IMR-90 (cell line): ENCODE measurements at regions not wholly inside any gene's neighbourhood (a gene's known extent, or its start where the extent isn't known, plus 50 kb on each side); places are given as distances from the start of the nearest gene placed in this dataset.

Source experiments
- ATAC-seq: fragments of 200-7000 bp; cut with Tn5 transposase; 2 replicates; pipeline ENCODE4 v1.9.1; 2020; ENCODE audit warnings: low read depth, mild to moderate bottlenecking, moderate library complexity
- BruUV-seq: library from RNA; stranded (reverse); fragments of 400-500 nt; replicated peaks from 2 replicates; lab custom pipeline; 2021; lab: Mats Ljungman, UMichigan
- CTCF ChIA-PET: fragments of 300-600 bp; formaldehyde crosslinking; extraction: SDS; loops from one replicate; lab custom pipeline; 2021; ENCODE audit warnings: antibody characterized with exemption; lab: Yijun Ruan, JAX
- POLR2A ChIA-PET: fragments of 300-600 bp; sonication (Branson Sonifier 250); formaldehyde crosslinking; loops from one replicate; lab custom pipeline; 2022; ENCODE audit warnings: antibody characterized with exemption; ENCODE audit not compliant: unreplicated experiment; lab: Charles Lee
- DNase-seq: peaks from one replicate; pipeline ENCODE4 v3.0.0; 2013
- H2AFZ ChIP-seq: replicated peaks from 2 replicates; pipeline ENCODE3; 2013; ENCODE audit warnings: low read length, mild to moderate bottlenecking; ENCODE audit not compliant: poor library complexity
- H2AK5ac ChIP-seq: 2 replicates; pipeline ENCODE4 v1.6.1; 2013; ENCODE audit warnings: low read depth, low read length, inconsistent platforms
- H2AK9ac ChIP-seq: replicated peaks from 2 replicates; pipeline ENCODE3; 2013; ENCODE audit warnings: mild to moderate bottlenecking, low read depth, low read length, moderate library complexity; ENCODE audit not compliant: poor library complexity
- H2BK120ac ChIP-seq: 2 replicates; pipeline ENCODE4 v1.6.1; 2013; ENCODE audit warnings: low read depth, low read length, inconsistent platforms
- H2BK15ac ChIP-seq: 3 replicates; pipeline ENCODE4 v1.6.1; 2013; ENCODE audit warnings: low read depth, low read length, inconsistent platforms
- H2BK20ac ChIP-seq: 2 replicates; pipeline ENCODE4 v1.6.1; 2013; ENCODE audit warnings: low read depth, mild to moderate bottlenecking, inconsistent platforms, low read length, moderate library complexity
- H2BK5ac ChIP-seq: 2 replicates; pipeline ENCODE4 v1.6.1; 2013; ENCODE audit warnings: mild to moderate bottlenecking, low read depth, low read length, inconsistent platforms; ENCODE audit not compliant: poor library complexity, severe bottlenecking
- H3K14ac ChIP-seq: replicated peaks from 2 replicates; pipeline ENCODE4 v1.6.1; 2013; ENCODE audit warnings: low read depth, low read length, inconsistent platforms
- H3K18ac ChIP-seq: 2 replicates; pipeline ENCODE4 v1.6.1; 2013; ENCODE audit warnings: low read depth, low read length, control low read depth
- H3K23ac ChIP-seq: 2 replicates; pipeline ENCODE4 v1.6.1; 2013; ENCODE audit warnings: low read depth, low read length, inconsistent platforms
- H3K27ac ChIP-seq: 2 replicates; pipeline ENCODE4 v1.5.1; 2013; ENCODE audit warnings: mild to moderate bottlenecking, control low read depth, low read length; ENCODE audit not compliant: insufficient read depth
- H3K27me3 ChIP-seq: 2 replicates; pipeline ENCODE4 v1.6.1; 2013; ENCODE audit warnings: low read length; ENCODE audit not compliant: control insufficient read depth, insufficient read depth
- H3K36me3 ChIP-seq: 2 replicates; pipeline ENCODE4 v1.6.1; 2013; ENCODE audit warnings: low read length, mixed read lengths; ENCODE audit not compliant: control insufficient read depth, insufficient read depth
- H3K4ac ChIP-seq: 2 replicates; pipeline ENCODE4 v1.6.1; 2013; ENCODE audit warnings: low read depth, low read length, inconsistent platforms
- H3K4me1 ChIP-seq: 2 replicates; pipeline ENCODE4 v1.6.1; 2013; ENCODE audit warnings: low read length, mixed read lengths; ENCODE audit not compliant: control insufficient read depth, insufficient read depth
- H3K4me2 ChIP-seq: 2 replicates; pipeline ENCODE4 v1.6.1; 2013; ENCODE audit warnings: low read depth, mild to moderate bottlenecking, control low read depth, low read length, moderate library complexity
- H3K4me3 ChIP-seq: 2 replicates; pipeline ENCODE4 v1.5.1; 2013; ENCODE audit warnings: low read depth, mild to moderate bottlenecking, control low read depth, low read length, moderate library complexity; ENCODE audit not compliant: insufficient read depth
- H3K56ac ChIP-seq: 2 replicates; pipeline ENCODE4 v1.6.1; 2013; ENCODE audit warnings: low read length, inconsistent platforms; ENCODE audit not compliant: insufficient read depth; ENCODE audit errors: extremely low read depth
- H3K79me1 ChIP-seq, 2 experiments: 2 replicates each; pipeline ENCODE4 v1.6.1; 2013; ENCODE audit warnings: low read length in 2 of 2, inconsistent platforms in 1 of 2, low read depth in 1 of 2
- H3K9ac ChIP-seq: 2 replicates; pipeline ENCODE4 v1.6.1; 2013; ENCODE audit warnings: low read depth, low read length, control low read depth
- H3K9me1 ChIP-seq: 2 replicates; pipeline ENCODE4 v1.6.1; 2013; ENCODE audit warnings: low read length, inconsistent platforms; ENCODE audit not compliant: insufficient read depth
- H3K9me3 ChIP-seq: 2 replicates; pipeline ENCODE4 v1.6.1; 2013; ENCODE audit warnings: low read length; ENCODE audit not compliant: control insufficient read depth, insufficient read depth
- H4K20me1 ChIP-seq: 2 replicates; pipeline ENCODE4 v1.6.1; 2013; ENCODE audit warnings: low read length, inconsistent platforms; ENCODE audit not compliant: insufficient read depth
- H4K5ac ChIP-seq: 2 replicates; pipeline ENCODE4 v1.6.1; 2013; ENCODE audit warnings: mild to moderate bottlenecking, low read depth, low read length, control low read depth
- H4K8ac ChIP-seq, 2 experiments: 2 replicates each; pipeline ENCODE4 v1.6.1; 2013; ENCODE audit warnings: low read depth in 2 of 2, low read length in 2 of 2, control low read depth in 1 of 2, inconsistent platforms in 1 of 2
- H4K91ac ChIP-seq: 2 replicates; pipeline ENCODE4 v1.6.1; 2013; ENCODE audit warnings: low read depth, low read length, inconsistent platforms; ENCODE audit not compliant: insufficient read depth
- BHLHE40 ChIP-seq: fragments of 150-350 bp; IDR thresholded peaks from 2 replicates; pipeline ENCODE4 v1.6.1; 2016; ENCODE audit warnings: mild to moderate bottlenecking, low read depth, low read length
- CEBPB ChIP-seq: IDR thresholded peaks from 2 replicates; pipeline ENCODE4 v1.6.1; 2012; ENCODE audit warnings: low read depth, low read length, improper control_type of control experiment
- CHD1 ChIP-seq: IDR thresholded peaks from 2 replicates; pipeline ENCODE4 v1.6.1; 2012; ENCODE audit warnings: low read depth, low read length, improper control_type of control experiment
- CTCF ChIP-seq: conservative IDR thresholded peaks from 2 replicates; pipeline ENCODE4 v1.5.1; 2012; ENCODE audit warnings: mild to moderate bottlenecking, low read depth, low read length, improper control_type of control experiment
- ELK1 ChIP-seq: fragments of 150-350 bp; IDR thresholded peaks from 2 replicates; pipeline ENCODE4 v1.6.1; 2016; ENCODE audit warnings: low read depth, mild to moderate bottlenecking, low read length, moderate library complexity, borderline replicate concordance
- FOS ChIP-seq: fragments of 150-350 bp; IDR thresholded peaks from 2 replicates; pipeline ENCODE4 v1.6.1; 2016; ENCODE audit warnings: low read depth, low read length
- MAFK ChIP-seq: IDR thresholded peaks from 2 replicates; pipeline ENCODE4 v1.6.1; 2012; ENCODE audit warnings: low read depth, low read length, improper control_type of control experiment
- MXI1 ChIP-seq: IDR thresholded peaks from 2 replicates; pipeline ENCODE4 v1.6.1; 2012; ENCODE audit warnings: low read depth, mild to moderate bottlenecking, low read length, moderate library complexity, borderline replicate concordance
- NFE2L2 ChIP-seq: fragments of 150-350 bp; IDR thresholded peaks from 2 replicates; pipeline ENCODE4 v1.6.1; 2016; ENCODE audit warnings: low read depth, mild to moderate bottlenecking, low read length
- POLR2A ChIP-seq: IDR thresholded peaks from 2 replicates; pipeline ENCODE4 v1.6.1; 2012; ENCODE audit warnings: mild to moderate bottlenecking, low read depth, low read length
- RAD21 ChIP-seq: IDR thresholded peaks from 2 replicates; pipeline ENCODE4 v1.6.1; 2012; ENCODE audit warnings: low read length, improper control_type of control experiment
- RCOR1 ChIP-seq: IDR thresholded peaks from 2 replicates; pipeline ENCODE4 v1.6.1; 2012; ENCODE audit warnings: mild to moderate bottlenecking, low read length, improper control_type of control experiment; ENCODE audit not compliant: insufficient replicate concordance
- RFX5 ChIP-seq: IDR thresholded peaks from 2 replicates; pipeline ENCODE4 v1.8.0; 2012; ENCODE audit warnings: low read depth, mild to moderate bottlenecking, low read length, moderate library complexity
- SMC3 ChIP-seq: fragments of 150-350 bp; IDR thresholded peaks from 2 replicates; pipeline ENCODE4 v1.6.1; 2016; ENCODE audit warnings: low read depth, mild to moderate bottlenecking, antibody characterized with exemption, low read length, moderate library complexity
- USF2 ChIP-seq: fragments of 150-350 bp; IDR thresholded peaks from 2 replicates; pipeline ENCODE4 v1.6.1; 2017; ENCODE audit warnings: mild to moderate bottlenecking, antibody characterized with exemption, low read length, low read depth
- whole genome bisulfite sequencing, 2 experiments: methylation state at CpG; one replicate each; pipeline versions ENCODE4 v1.1.5 to v1.1.7; 2013; ENCODE audit warnings: missing lambda C conversion rate in 2 of 2; ENCODE audit not compliant: insufficient read length in 1 of 2; ENCODE audit errors: extremely low coverage in 2 of 2; 5-methylcytosine and 5-hydroxymethylcytosine counted together
- dilution Hi-C: fragments of 300-500 bp; cut with HindIII; formaldehyde crosslinking; loops from one replicate; pipeline ENCODE4 v1.14.3; 2018; ENCODE audit warnings: low sequenced_read_pairs; ENCODE audit not compliant: unreplicated experiment
- in situ Hi-C: fragments of 300-500 bp; cut with MboI; formaldehyde crosslinking; loops from 3 replicates; pipeline ENCODE4 v1.14.3; 2019; ENCODE audit warnings: low sequenced_read_pairs, inconsistent platforms, mixed read lengths
- intact Hi-C: fragments of 100-400 bp; cut with micrococcal nuclease; formaldehyde crosslinking; loops from 2 replicates; pipeline ENCODE4 v1.10.0; 2022

GRCh38 chr18:52286675-52287074 lies 53.3 kb upstream of the DCC start:
- H4K8ac ChIP-seq = no peak overlapping the region
- in situ Hi-C loops = no loop called here
- CTCF ChIA-PET = no interaction called here

More at GRCh38 chr18:52286675-52287074, 53.3 kb upstream of the DCC start:
- Histone ChIP-seq H2AK9ac (no peak overlapping the region), H3K27ac (no peak overlapping the region), H3K4me3 (no peak overlapping the region), H3K79me1 (no peaks in the 10 kb centered on the region), H3K9ac (no peak overlapping the region), H2BK20ac (no peak overlapping the region), H3K9me3 (peaks cover 4% of the 10 kb centered on the region), H3K14ac (no peak overlapping the region), H3K9me1 (no peaks in the 10 kb centered on the region), H3K56ac (no peak overlapping the region), H2BK120ac (no peak overlapping the region), H4K20me1 (no peaks in the 10 kb centered on the region), H3K27me3 (no peaks in the 10 kb centered on the region), H3K4me2 (no peak overlapping the region), H4K91ac (no peak overlapping the region), H2AK5ac (no peak overlapping the region), H2BK5ac (no peak overlapping the region), H2BK15ac (no peak overlapping the region), H4K5ac (no peak overlapping the region), H3K18ac (no peak overlapping the region), H3K23ac (no peak overlapping the region), H3K4ac (no peak overlapping the region), H2AFZ (no peak overlapping the region), H3K4me1 (no peaks in the 10 kb centered on the region), H3K36me3 (no peaks in the 10 kb centered on the region)
- no TSS peak for BruUV-seq
- dilution Hi-C loops (no loop called here), intact Hi-C loops (no loop called here)
- TF ChIP-seq MXI1 = no peak
- TF ChIP-seq CHD1 = no peak
- TF ChIP-seq NFE2L2 = no peak
- TF ChIP-seq RCOR1 = no peak
- no peak for TF ChIP-seq CTCF
- no peak for TF ChIP-seq CEBPB
- TF ChIP-seq FOS = no peak
- TF ChIP-seq RFX5 = no peak
- no peak for TF ChIP-seq ELK1
- no peak for TF ChIP-seq MAFK
- no peak for TF ChIP-seq SMC3
- TF ChIP-seq RAD21 = no peak
- TF ChIP-seq POLR2A = no peak
- TF ChIP-seq BHLHE40 = no peak
- TF ChIP-seq USF2 = no peak
- POLR2A ChIA-PET = no interaction called here
- ATAC-seq = no peak
- WGBS, 2 experiments = no CpG with 5 or more reads among the region's 6 CpGs
- no peak for DNase-seq
